Keratinocyte (primary cell): ENCODE measurements at regions not wholly inside any gene's neighbourhood (a gene's known extent, or its start where the extent isn't known, plus 50 kb on each side); places are given as distances from the start of the nearest gene placed in this dataset.

Experiments
- EZH2 ChIP-seq: IDR thresholded peaks from one replicate; pipeline ENCODE4 v1.6.1; 2012; ENCODE audit warnings: inconsistent platforms, mild to moderate bottlenecking, low read length, moderate library complexity
- TF ChIP-seq, protein P1 (sequence below), 3 experiments: IDR thresholded peaks in 1 of 3; conservative IDR thresholded peaks in 1 of 3; optimal IDR thresholded peaks in 1 of 3; 2 replicates in 2 of 3; 3 replicates in 1 of 3; pipeline versions ENCODE3 to v1.5.1; 2011; ENCODE audit warnings: low read length in 3 of 3, mild to moderate bottlenecking in 3 of 3, moderate library complexity in 2 of 3, control low read depth in 1 of 3, inconsistent platforms in 1 of 3; ENCODE audit not compliant: insufficient read depth in 2 of 3; ENCODE audit errors: extremely low read depth in 1 of 3

DNA sequence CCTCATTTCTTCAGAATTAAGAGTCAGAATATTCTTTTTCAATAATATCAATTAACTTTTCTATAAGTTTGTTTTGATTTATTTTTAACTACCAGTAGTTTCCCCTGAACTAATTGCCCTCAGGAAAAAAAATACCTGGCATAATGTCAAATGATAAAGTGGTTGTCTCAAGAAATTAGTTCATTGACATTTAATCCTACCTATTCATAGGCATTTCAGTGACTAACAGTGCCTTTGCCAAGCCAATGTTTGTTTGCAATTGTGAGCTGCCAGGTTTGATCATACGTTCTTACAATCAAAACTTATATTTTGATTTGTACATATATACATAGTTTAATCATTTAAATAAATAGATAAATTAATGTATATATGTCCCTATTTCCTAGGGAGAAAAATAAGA is 267.3 kb upstream of the MC4R start:
- TF ChIP-seq, protein P1, sequence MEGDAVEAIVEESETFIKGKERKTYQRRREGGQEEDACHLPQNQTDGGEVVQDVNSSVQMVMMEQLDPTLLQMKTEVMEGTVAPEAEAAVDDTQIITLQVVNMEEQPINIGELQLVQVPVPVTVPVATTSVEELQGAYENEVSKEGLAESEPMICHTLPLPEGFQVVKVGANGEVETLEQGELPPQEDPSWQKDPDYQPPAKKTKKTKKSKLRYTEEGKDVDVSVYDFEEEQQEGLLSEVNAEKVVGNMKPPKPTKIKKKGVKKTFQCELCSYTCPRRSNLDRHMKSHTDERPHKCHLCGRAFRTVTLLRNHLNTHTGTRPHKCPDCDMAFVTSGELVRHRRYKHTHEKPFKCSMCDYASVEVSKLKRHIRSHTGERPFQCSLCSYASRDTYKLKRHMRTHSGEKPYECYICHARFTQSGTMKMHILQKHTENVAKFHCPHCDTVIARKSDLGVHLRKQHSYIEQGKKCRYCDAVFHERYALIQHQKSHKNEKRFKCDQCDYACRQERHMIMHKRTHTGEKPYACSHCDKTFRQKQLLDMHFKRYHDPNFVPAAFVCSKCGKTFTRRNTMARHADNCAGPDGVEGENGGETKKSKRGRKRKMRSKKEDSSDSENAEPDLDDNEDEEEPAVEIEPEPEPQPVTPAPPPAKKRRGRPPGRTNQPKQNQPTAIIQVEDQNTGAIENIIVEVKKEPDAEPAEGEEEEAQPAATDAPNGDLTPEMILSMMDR (optimal IDR thresholded peaks at IDR 0.05 in 1 of 3, IDR thresholded peaks at IDR 0.05 in 1 of 3, conservative IDR thresholded peaks at IDR 0.05 in 1 of 3; ENCODE audit: extremely low read depth in 1 of 3, insufficient read depth in 2 of 3, low read length in 3 of 3): no peak
- TF ChIP-seq EZH2: no peak
